Liver (tissue), 3 donors: ENCODE measurements at regions not wholly inside any gene's neighbourhood (a gene's known extent, or its start where the extent isn't known, plus 50 kb on each side); places are given as distances from the start of the nearest gene placed in this dataset.

ENCODE experiments used
- HNF4G ChIP-seq: IDR thresholded peaks from 2 replicates; pipeline ENCODE4 v1.6.1; 2016; ENCODE audit warnings: antibody characterized with exemption
- TF ChIP-seq, protein P1 (sequence below): fragments of 150-350 bp; IDR thresholded peaks from 2 replicates; pipeline ENCODE4 v1.5.1; 2017; ENCODE audit warnings: improper control_type of control experiment, low read depth, low read length; ENCODE audit not compliant: missing input control
- donor health status: healthy.
- donor health status: healthy.

DNA sequence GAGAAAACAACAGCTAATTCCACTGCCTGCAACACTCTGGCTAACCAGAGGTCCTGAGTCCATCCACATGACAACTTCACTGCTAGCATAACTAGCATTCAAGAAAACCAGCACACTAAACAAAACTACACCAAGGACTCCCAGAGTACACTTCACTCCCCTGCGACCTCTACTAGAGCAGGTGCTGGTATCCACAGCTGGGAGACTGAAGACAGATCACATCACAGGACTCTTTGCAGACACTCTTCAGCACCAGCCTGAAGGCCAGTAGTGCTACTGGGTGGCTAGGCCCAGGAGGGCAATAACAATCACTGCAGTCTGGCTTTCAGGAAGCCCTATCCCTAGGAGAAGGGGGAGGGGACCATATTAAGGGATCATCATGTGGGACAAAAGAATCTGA is 54.4 kb upstream of the MYB start:
- TF ChIP-seq, protein P1, sequence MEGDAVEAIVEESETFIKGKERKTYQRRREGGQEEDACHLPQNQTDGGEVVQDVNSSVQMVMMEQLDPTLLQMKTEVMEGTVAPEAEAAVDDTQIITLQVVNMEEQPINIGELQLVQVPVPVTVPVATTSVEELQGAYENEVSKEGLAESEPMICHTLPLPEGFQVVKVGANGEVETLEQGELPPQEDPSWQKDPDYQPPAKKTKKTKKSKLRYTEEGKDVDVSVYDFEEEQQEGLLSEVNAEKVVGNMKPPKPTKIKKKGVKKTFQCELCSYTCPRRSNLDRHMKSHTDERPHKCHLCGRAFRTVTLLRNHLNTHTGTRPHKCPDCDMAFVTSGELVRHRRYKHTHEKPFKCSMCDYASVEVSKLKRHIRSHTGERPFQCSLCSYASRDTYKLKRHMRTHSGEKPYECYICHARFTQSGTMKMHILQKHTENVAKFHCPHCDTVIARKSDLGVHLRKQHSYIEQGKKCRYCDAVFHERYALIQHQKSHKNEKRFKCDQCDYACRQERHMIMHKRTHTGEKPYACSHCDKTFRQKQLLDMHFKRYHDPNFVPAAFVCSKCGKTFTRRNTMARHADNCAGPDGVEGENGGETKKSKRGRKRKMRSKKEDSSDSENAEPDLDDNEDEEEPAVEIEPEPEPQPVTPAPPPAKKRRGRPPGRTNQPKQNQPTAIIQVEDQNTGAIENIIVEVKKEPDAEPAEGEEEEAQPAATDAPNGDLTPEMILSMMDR, result no peak
- TF ChIP-seq HNF4G, result no peak
